ENCODE measurements at regions not wholly inside any gene's neighbourhood (a gene's known extent, or its start where the extent isn't known, plus 50 kb on each side); places are given as distances from the start of the nearest gene placed in this dataset.

DNA sequence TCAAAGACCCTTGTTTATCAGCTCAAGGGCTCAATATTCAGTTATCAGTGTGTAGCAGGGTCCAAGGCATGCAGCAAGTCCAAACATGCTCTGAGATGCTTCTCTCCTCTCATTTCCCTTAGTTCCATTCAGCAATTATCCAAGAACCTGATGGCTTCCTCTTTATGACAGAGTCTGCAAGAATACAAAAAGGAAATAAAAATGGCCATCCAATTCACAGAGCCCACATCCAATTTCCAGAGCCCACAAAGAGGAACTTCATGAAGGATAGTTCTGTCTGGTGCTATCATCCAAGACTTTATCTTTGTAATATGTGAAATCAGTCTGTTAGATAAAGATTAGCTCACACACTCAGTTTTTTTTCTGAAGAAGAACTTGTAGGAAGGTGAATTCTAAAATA, 217.2 kb downstream of the LACC1 start:
- DNase-seq (ENCODE audit: low spot score) = no peak

DNA sequence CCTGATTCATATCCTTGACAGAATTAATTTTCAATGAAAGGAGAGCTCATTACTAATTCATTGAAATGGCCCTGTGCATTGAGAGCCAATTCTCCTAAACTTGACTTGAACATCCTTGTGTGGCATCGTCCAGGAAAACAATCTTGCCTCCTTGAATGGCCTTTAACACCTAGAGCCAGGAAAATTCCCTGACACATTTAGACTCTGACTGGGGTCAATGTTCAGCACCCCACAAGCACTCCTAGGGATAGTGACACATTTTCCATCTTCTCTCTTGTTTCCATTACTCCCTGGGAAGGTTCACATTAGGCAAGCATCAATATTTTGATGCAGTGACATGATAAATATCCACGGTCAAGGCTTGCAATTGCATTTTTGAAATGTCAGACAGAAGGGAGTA, 218.9 kb downstream of the LACC1 start:
- DNase-seq (ENCODE audit: low spot score) = no peak

GRCh38 chr13:44101347-44102083, 221.8 kb downstream of the LACC1 start:
- DNase-seq (ENCODE audit: low spot score) = no peak

DNA sequence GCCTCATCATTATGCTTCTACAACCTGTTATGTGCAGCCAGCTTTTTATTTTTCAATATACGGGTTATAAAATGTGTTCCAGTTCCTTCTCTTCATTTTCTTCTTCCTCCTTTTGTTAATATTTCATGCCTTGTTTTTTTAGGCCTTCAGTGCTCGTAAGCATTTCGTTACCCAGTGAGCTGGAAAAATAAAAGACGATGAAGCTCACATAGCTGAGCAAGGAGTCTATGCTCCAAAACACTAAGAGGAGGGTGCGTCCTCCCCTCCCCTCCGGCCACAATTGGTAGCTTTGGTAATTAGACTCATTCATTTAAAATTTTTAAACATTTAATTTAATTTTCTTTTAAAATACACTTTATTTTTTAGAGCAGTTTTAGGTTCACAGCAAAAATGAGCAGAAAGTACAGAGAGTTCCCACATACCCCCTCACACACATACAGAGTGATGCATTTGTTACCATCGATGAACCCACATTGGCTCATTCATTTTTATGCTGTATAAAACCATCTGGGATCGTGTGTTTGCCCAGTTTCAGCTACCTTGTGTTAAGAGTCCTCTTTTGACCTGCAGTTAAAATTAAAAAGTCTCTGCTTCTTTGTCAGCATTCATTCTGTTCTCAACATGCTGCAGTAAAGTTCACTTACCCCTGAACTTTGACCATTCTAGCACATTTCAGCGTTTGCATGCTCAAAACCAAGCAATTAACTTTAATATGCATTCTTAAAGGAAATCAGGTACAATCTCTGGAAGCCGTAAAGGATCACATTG, 223.9 kb downstream of the LACC1 start:
- no peak for DNase-seq (ENCODE audit: low spot score)

GRCh38 chr13:44104197-44104490, 224.4 kb downstream of the LACC1 start:
- no peak for DNase-seq (ENCODE audit: low spot score)

GRCh38 chr13:44104969-44105368, 225.3 kb downstream of the LACC1 start:
- DNase-seq (ENCODE audit: low spot score) = no peak

GRCh38 chr13:44106266-44107152, 226.8 kb downstream of the LACC1 start:
- DNase-seq (ENCODE audit: low spot score) = no peak

DNA sequence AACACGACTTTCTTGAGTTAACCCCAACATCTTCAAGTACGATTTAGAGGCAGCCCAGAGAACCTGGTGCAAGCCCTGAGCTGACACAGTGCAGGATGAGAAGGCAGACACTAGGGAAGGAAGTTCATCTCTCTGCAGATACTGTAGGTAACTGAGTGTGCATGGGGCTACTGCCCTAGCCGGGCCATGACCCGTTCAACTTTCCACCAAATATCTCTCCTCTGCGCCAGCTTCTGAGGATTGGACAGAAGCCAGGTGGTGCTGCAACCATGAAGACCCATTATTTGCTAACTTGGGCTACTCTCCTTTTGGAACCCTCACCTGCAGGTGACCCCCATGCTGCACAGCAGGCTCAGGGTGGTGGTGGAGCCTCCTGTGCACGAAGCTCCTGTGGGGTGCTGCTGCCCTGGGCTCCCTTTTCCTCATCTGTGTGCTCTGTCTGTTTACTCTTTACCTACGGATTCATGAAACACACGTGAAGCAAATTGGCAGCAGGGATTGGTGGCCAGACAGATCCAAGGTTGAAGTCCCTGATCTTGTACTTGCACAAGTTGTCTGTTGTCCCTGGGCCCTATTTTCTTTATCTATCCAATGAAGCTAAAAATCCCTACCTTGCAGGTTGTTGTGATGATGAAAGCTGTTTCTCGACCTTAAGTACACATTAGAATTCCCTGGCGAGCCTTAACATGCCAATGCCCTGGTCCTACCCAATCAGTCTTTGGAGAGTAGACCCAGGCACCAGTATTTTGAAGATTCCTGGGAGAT, 227.8 kb downstream of the LACC1 start:
- DNase-seq (ENCODE audit: low spot score) = no peak

DNA sequence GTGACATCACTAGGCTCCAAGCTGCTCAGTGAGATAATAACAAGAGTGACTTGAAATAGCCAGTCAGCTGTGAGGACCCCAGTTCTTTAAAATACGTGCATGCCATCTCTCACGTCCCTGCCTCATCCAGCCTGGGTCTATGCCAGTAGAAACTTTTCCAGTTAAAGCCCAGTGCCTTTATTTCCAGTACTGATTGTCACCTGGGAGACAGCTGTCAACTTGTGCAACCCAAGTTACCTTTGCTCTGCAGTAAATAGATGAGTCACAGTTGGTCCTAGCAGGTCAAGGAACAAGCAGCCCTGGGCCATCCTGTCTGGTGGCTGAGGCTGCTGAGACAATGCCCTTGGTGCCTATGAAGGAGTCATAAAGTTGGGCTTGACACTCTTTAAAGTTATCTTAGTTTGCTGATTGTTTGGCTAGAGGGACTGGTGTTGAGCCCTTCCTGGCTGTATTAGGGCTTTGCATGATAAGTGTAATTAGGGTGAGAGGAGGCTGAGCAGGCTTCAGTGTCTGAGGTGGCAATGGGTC, 228.7 kb downstream of the LACC1 start:
- no peak for DNase-seq (ENCODE audit: low spot score)

DNA sequence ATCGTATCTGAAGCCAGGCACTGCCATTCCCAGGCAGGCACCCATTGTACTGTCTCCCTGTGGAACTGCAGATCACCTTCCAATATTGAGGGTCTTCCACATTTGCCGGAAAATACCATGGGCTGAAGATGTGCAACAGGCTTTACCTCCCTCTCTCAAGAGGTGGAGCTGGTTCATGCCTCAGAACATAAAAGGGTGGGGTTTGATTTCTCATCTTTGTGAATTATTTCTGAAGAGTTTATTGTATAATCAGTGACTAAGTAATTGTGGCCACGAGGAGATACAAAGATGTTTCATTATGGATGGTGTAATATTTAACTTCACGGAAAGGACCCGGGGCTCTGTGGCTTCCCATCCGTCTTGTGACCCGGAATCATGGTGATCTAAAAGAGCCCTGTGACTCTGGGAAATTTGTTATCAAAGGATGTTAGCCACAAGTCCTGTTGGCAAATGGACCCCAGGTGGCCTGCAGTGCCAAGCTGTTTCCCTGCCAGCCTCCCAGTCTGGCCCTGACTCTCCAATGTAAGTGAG, 230.5 kb downstream of the LACC1 start:
- DNase-seq (ENCODE audit: low spot score) = no peak

DNA sequence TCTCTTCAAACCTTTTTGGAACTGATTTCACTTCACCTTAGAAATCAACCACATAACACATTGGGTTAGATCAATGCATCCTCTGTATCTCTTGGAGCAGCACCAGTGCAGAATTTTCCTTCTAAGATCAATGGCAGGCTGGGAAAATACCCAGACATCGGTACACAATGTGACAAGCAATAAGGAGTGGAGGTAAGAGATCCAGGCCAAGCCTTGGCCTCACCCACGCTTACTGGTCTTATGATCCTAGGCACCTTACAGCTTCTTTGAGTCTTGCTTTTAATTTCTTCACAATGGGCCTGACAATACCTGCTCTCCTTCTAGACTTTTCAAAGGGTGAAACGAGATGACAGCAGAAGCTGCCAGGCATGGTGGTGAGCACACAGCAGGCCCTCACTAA, 232.0 kb downstream of the LACC1 start:
- no peak for DNase-seq (ENCODE audit: low spot score)

- DNase-seq (ENCODE audit: low spot score) = no peak
Observed at GRCh38 chr13:44112700-44113329, 233.1 kb downstream of the LACC1 start.

DNA sequence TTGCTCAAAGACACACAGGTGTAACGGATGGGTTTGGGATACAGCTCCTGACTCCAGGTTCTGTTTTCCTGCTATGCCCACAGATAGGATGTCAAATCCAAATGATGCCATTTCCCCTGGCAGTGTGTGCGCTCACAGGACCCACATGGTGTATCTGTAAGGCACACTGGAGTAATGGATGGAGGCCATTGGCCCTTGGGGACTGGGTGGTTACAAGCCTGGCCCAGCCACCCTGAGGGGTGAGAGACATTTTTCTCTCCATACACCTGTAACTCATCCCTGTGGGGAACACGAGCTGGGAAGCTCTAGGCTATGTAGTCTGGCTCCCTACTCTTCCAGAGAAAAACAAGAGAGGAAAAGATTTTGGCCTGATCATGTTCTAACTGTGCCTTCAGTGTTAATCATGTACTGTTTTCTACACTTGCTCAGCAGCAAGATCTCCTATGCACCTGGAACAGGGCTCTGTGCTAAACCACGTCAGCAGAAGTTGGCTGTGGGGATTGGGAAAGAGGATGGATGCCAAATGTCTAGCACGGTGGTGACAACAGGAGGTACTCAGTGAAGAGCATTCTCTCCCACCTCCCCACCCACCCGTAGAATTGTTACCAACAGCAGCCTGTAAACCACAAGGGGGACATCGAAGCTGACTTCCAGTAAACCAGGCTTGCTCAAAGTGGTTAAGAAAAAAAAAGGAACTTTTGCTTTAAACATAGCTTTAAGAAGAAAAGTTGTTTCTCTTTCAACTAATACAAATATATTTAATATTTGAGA, 237.0 kb downstream of the LACC1 start:
- DNase-seq (ENCODE audit: low spot score) = no peak

DNA sequence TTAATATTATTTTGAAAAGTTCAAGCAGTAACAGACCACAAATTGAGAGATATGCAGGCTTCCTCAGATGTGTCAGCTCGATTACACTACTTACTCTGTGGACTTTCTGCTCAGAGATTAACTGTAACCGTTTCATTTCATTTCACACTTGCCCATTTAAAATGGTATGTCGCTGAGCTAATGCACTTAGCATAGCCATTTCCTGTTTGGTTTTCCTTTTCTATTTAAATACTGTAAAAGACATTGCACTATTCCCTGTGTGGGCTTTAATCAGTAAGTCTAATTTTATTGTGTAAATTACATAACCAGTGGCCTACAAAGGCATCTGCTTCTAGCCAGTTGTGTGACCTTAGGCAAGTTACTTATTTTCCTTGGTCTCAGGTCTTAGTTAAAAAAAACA, 237.6 kb downstream of the LACC1 start:
- DNase-seq (ENCODE audit: low spot score) = no peak

DNA sequence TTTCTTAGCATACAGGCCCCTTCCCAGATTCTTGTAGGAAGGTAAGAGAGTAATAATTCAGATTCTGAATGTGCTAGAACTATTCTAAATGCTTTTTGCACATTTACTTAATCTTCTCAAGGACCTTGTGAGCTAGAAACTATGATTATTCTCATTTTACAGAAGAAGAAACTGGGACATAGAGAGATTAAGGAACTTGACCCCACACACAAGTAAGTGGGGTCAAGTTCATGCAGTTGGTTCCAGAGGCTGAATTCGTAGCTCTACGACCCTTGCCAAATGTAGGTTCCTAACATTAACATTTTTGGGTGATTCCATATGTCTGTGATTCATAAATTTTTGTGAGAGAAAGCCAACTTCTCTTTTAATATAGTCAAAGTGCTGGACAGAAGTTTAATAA, 238.1 kb downstream of the LACC1 start:
- DNase-seq (ENCODE audit: low spot score) = no peak

GRCh38 chr13:44118881-44119280, 239.2 kb downstream of the LACC1 start:
- DNase-seq (ENCODE audit: low spot score) = no peak

- DNase-seq (ENCODE audit: low spot score) = no peak
Observed at GRCh38 chr13:44120043-44120442, 240.3 kb downstream of the LACC1 start.

DNA sequence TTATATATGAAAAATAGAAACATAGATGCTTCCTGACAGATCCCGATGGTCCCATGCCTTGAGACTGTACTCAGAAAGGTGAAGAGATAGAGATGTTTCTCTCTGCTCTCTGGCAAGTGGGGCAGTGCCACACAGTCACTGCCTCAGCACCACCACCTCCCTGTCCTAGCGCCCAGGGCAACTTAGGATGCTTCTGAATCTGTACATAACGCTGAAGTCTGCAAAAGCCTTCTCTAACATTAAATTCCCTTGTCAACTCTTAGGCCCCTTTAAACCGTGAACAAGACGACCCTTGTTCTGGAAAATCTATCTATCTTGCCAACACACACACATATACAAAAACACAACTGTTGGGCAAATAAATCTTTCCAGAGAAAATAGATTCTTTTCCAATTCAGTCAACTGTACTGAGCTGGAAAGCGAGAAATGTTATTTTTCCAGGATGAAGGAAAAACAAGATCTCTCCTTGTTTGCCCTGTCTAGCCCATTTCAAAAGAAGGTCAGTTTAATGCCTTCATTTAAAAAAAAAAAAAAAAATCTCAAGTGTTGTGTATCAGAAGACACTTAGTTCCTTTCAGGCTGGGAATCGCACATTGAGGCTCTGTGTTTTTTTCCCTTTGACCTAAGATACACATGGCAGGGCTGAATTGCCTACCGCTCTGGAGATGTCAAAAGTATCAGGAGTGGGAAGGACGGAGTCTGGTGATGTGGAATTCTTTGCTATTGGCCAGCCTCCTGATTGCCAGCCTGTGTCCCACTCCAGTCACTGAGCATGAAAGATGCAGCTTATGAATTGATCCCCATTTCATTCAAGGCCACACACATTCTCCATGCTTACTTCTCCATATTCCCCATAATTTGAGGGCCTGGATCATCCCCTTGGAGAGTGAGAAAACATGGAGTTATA, 241.4 kb downstream of the LACC1 start:
- no peak for DNase-seq (ENCODE audit: low spot score)

DNA sequence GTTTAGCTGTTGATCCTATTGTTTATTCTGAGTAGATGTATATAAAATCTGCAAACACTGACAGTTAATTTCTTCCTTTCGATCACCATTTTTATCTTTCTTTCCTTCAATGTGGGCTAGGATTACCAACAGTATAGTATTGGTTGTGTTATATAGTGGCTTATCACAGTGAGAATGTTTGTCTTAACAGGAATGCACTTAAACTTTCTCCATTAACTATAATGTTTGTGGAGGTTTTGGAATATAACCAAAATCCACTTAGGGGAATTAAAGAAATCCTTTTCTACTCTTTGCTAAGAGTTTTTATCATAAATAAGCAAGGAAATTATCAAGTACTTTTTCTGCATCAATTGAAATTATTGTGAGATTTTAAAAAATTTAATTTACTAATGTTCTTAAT, 244.6 kb downstream of the LACC1 start:
- no peak for DNase-seq (ENCODE audit: low spot score)
